ENCODE measurements at regions not wholly inside any gene's neighbourhood (a gene's known extent, or its start where the extent isn't known, plus 50 kb on each side); places are given as distances from the start of the nearest gene placed in this dataset.
"Not testable (repeated sequence)": the region's sequence is repeated elsewhere in the genome, so short reads cannot be mapped to it uniquely, and the experiment has no call there.

DNA sequence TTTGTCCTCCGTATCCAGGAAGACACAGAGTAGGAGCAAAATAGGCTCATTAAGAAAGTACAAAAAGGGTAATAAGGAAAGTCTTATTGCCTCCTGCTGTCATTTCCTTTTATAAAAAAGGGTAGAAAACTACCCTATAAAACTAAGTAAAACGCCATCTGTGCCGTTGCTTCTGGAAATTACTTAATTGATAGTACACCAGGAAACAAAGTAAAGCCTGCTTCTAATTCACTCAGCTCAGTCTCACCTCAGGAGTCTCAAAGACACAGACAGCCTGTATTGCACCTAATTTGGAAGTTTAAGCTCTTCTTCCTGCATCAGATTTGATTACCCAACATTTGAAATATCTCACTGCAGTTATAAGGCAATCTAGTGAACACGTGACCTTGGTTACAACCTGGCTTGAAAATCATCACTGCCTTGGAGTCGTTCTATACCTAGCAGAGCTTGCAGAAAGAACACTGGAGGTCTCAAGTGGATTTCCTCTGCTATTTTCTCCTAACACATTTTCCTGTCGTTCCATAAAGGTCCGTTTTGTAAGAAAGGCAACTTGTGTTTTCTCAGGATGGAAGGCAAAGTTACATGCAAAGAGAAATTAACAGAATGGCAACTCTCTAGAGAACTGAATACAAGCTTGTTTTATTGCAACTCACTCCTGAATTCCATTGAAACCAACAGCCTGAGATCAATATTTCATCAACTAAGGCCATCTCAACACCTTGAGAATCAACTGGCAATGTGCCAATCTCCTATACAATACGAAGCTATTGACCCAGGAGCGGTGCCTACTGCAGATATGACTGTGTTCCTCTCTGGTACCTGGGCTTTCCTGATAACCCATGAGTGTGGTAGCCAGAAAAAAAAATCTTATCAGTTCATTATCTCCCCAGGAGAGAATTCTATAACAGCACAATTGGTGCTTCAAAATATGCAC is 203.3 kb upstream of the LMCD1 start:
- FAIRE-seq (no peak), DNase-seq (ENCODE audit: insufficient read length) (no peak)
- no peak for TF ChIP-seq POLR2A (IDR thresholded peaks at IDR 0.05; ENCODE audit: low read depth, low read length)
- TF ChIP-seq TAF1 (IDR thresholded peaks at IDR 0.05; ENCODE audit: borderline replicate concordance, low read depth, low read length): no peak
- no peak for TF ChIP-seq POLR2AphosphoS5 (IDR thresholded peaks at IDR 0.05; ENCODE audit: low read depth, low read length)

GRCh38 chr3:8301977-8302735 is 199.5 kb upstream of the LMCD1 start:
- peak; percentile 54 for FAIRE-seq
- TF ChIP-seq POLR2A (IDR thresholded peaks at IDR 0.05; ENCODE audit: low read depth, low read length) (no peak), TAF1 (IDR thresholded peaks at IDR 0.05; ENCODE audit: borderline replicate concordance, low read depth, low read length) (no peak), POLR2AphosphoS5 (IDR thresholded peaks at IDR 0.05; ENCODE audit: low read depth, low read length) (no peak)
- no peak for DNase-seq (ENCODE audit: insufficient read length)

GRCh38 chr3:8303466-8303865 is 198.2 kb upstream of the LMCD1 start:
- DNase-seq (ENCODE audit: insufficient read length): no peak

GRCh38 chr3:8305371-8305770 is 196.3 kb upstream of the LMCD1 start:
- DNase-seq (ENCODE audit: insufficient read length) (no peak), FAIRE-seq (no peak)
- TF ChIP-seq TAF1 (IDR thresholded peaks at IDR 0.05; ENCODE audit: borderline replicate concordance, low read depth, low read length) (no peak), POLR2A (IDR thresholded peaks at IDR 0.05; ENCODE audit: low read depth, low read length) (no peak), POLR2AphosphoS5 (IDR thresholded peaks at IDR 0.05; ENCODE audit: low read depth, low read length) (no peak)

More at GRCh38 chr3:8303466-8303865, 198.2 kb upstream of the LMCD1 start:
- TF ChIP-seq TAF1 (IDR thresholded peaks at IDR 0.05; ENCODE audit: borderline replicate concordance, low read depth, low read length) (no peak), POLR2AphosphoS5 (IDR thresholded peaks at IDR 0.05; ENCODE audit: low read depth, low read length) (no peak), POLR2A (IDR thresholded peaks at IDR 0.05; ENCODE audit: low read depth, low read length) (no peak)
- no peak for FAIRE-seq

GRCh38 chr3:8307545-8308110 is 194.0 kb upstream of the LMCD1 start:
- FAIRE-seq: no peak
- TF ChIP-seq TAF1 (IDR thresholded peaks at IDR 0.05; ENCODE audit: borderline replicate concordance, low read depth, low read length): no peak
- TF ChIP-seq POLR2A (IDR thresholded peaks at IDR 0.05; ENCODE audit: low read depth, low read length): no peak
- no peak for TF ChIP-seq POLR2AphosphoS5 (IDR thresholded peaks at IDR 0.05; ENCODE audit: low read depth, low read length)
- DNase-seq (ENCODE audit: insufficient read length): no peak

GRCh38 chr3:8311321-8311720 is 190.3 kb upstream of the LMCD1 start:
- DNase-seq (ENCODE audit: insufficient read length) (no peak), FAIRE-seq (no peak)
- no peak for TF ChIP-seq POLR2AphosphoS5 (IDR thresholded peaks at IDR 0.05; ENCODE audit: low read depth, low read length)
- TF ChIP-seq POLR2A (IDR thresholded peaks at IDR 0.05; ENCODE audit: low read depth, low read length): no peak
- TF ChIP-seq TAF1 (IDR thresholded peaks at IDR 0.05; ENCODE audit: borderline replicate concordance, low read depth, low read length): no peak

GRCh38 chr3:8312685-8313084 is 188.9 kb upstream of the LMCD1 start:
- TF ChIP-seq POLR2A (IDR thresholded peaks at IDR 0.05; ENCODE audit: low read depth, low read length): no peak
- TF ChIP-seq TAF1 (IDR thresholded peaks at IDR 0.05; ENCODE audit: borderline replicate concordance, low read depth, low read length): no peak
- TF ChIP-seq POLR2AphosphoS5 (IDR thresholded peaks at IDR 0.05; ENCODE audit: low read depth, low read length): no peak
- DNase-seq (ENCODE audit: insufficient read length) (no peak), FAIRE-seq (no peak)

GRCh38 chr3:8313560-8314267 is 187.9 kb upstream of the LMCD1 start:
- DNase-seq (ENCODE audit: insufficient read length) (no peak), FAIRE-seq (no peak)
- TF ChIP-seq POLR2A (IDR thresholded peaks at IDR 0.05; ENCODE audit: low read depth, low read length): no peak
- TF ChIP-seq TAF1 (IDR thresholded peaks at IDR 0.05; ENCODE audit: borderline replicate concordance, low read depth, low read length): no peak
- TF ChIP-seq POLR2AphosphoS5 (IDR thresholded peaks at IDR 0.05; ENCODE audit: low read depth, low read length): no peak

DNA sequence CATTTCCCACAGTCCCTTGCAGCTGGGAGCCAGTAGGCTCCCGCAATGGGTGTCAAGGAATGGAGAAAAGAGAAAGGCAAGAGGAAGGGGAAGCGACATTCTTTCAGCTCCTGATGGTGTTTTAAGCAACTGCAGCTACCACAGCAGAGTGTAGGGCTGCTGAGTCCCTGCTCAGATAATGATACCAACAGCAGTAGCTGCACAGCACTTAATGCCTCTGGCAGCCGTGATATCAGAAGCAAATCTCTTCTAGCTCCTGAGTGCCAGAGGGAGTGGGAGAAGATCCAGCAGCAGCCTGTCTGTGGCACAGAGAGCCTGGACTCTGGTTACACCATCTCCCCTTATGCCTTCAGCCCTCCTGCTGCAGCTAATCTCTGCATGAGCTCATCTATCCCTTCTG is 186.1 kb upstream of the LMCD1 start:
- FAIRE-seq: not testable (repeated sequence)

DNA sequence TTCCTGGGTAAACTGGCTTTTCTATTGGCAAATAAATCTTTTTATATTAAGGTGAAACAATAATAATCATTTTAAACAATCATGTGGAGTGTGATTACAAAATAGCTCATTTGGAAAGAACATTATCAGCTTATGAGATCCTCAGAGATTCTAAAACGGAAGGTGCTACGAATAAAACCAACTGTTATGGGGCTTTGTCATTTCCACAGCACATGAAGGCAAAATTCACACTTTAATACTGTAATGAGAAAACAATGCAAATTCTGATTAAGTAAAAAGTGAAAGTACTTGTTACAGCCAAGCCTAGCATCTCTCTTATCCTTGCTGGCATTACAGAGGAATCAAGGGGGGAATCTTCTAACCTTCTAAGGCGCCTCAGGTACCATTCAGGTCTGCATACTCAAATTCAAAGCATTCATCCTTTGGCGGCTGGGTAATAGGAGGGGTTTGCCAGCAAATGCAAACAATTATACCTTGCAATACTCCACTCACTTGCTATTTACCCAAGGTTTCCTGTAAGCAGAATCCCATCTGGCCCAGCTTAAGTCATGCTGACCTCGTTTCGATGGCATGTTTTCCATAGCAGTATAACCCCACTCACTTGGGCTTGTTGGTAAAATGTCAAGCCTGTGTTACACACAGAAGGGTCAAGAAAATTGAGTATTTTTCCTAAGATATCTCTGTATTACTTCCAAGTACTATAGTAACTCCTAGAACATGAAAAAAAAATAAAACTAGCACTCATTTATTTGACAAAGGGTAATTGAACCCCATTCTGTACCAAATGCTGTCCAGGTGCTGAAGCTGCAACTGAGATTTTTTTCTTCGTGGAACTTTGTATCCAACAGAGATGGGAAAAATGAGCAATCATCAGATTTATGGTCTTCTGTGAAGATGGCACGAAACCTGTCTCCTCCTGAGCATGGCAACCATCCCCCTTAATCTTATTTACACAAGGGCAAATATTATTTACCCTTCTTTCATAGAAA is 183.7 kb upstream of the LMCD1 start:
- FAIRE-seq (no peak), DNase-seq (ENCODE audit: insufficient read length) (no peak)
- TF ChIP-seq POLR2AphosphoS5 (IDR thresholded peaks at IDR 0.05; ENCODE audit: low read depth, low read length) (no peak), POLR2A (IDR thresholded peaks at IDR 0.05; ENCODE audit: low read depth, low read length) (no peak), TAF1 (IDR thresholded peaks at IDR 0.05; ENCODE audit: borderline replicate concordance, low read depth, low read length) (no peak)

More for the DNA sequence above, 186.1 kb upstream of the LMCD1 start:
- not testable (repeated sequence) for DNase-seq (ENCODE audit: insufficient read length)
